ENCODE measurements at regions not wholly inside any gene's neighbourhood (a gene's known extent, or its start where the extent isn't known, plus 50 kb on each side); places are given as distances from the start of the nearest gene placed in this dataset.

GRCh38 chr7:101744588-101744987 lies 72.8 kb upstream of the CUX1 start:
- TF ChIP-seq CTCF (IDR thresholded peaks at IDR 0.05): no peak
- no peak for TF ChIP-seq POLR2AphosphoS5 (IDR thresholded peaks at IDR 0.05)
- no peak for TF ChIP-seq POLR2A (IDR thresholded peaks at IDR 0.05)
